HG03108 (cell line): ENCODE measurements at regions not wholly inside any gene's neighbourhood (a gene's known extent, or its start where the extent isn't known, plus 50 kb on each side); places are given as distances from the start of the nearest gene placed in this dataset.

Experiments
- ATAC-seq: cut with Tn5 transposase; IDR thresholded peaks from one replicate; pipeline ENCODE4 v1.9.1; 2021; ENCODE audit warnings: moderate library complexity; ENCODE audit not compliant: unreplicated experiment

GRCh38 chr1:30638811-30639210 lies 84.6 kb downstream of the MATN1 start:
- ATAC-seq, result no peak

GRCh38 chr1:30638086-30638485 lies 85.3 kb downstream of the MATN1 start:
- no peak for ATAC-seq

- no peak for ATAC-seq
Measured at GRCh38 chr1:30637183-30637980, 86.0 kb downstream of the MATN1 start.

- no peak for ATAC-seq
Measured at GRCh38 chr1:30636621-30637020, 86.8 kb downstream of the MATN1 start.

GRCh38 chr1:30635391-30635975 lies 87.9 kb downstream of the MATN1 start:
- no peak for ATAC-seq

GRCh38 chr1:30634507-30634906 lies 88.9 kb downstream of the MATN1 start:
- ATAC-seq, result no peak

GRCh38 chr1:30633294-30633693 lies 90.1 kb downstream of the MATN1 start:
- ATAC-seq, result no peak

GRCh38 chr1:30632481-30632880 lies 90.9 kb downstream of the MATN1 start:
- no peak for ATAC-seq

GRCh38 chr1:30631700-30632099 lies 91.7 kb downstream of the MATN1 start:
- no peak for ATAC-seq

- no peak for ATAC-seq
Measured at GRCh38 chr1:30629501-30629900, 93.9 kb downstream of the MATN1 start.

GRCh38 chr1:30627994-30628393 lies 95.4 kb downstream of the MATN1 start:
- no peak for ATAC-seq

- ATAC-seq, result no peak
Measured at GRCh38 chr1:30627206-30627605, 96.2 kb downstream of the MATN1 start.

GRCh38 chr1:30623431-30623830 lies 100.0 kb downstream of the MATN1 start:
- no peak for ATAC-seq

GRCh38 chr1:30619619-30620018 lies 103.8 kb downstream of the MATN1 start:
- ATAC-seq, result no peak

- ATAC-seq, result no peak
Measured at GRCh38 chr1:30618335-30618747, 105.0 kb downstream of the MATN1 start.

GRCh38 chr1:30616759-30617158 lies 106.6 kb downstream of the MATN1 start:
- ATAC-seq, result no peak

GRCh38 chr1:30615816-30616590 lies 107.4 kb downstream of the MATN1 start:
- no peak for ATAC-seq

- no peak for ATAC-seq
Measured at GRCh38 chr1:30615076-30615795, 108.1 kb downstream of the MATN1 start.

- ATAC-seq, result no peak
Measured at GRCh38 chr1:30613188-30613587, 110.2 kb downstream of the MATN1 start.

- ATAC-seq, result no peak
Measured at GRCh38 chr1:30612536-30613065, 110.8 kb downstream of the MATN1 start.

- ATAC-seq, result no peak
Measured at GRCh38 chr1:30611741-30612309, 111.6 kb downstream of the MATN1 start.
